ENCODE measurements at regions not wholly inside any gene's neighbourhood (a gene's known extent, or its start where the extent isn't known, plus 50 kb on each side); places are given as distances from the start of the nearest gene placed in this dataset.

GRCh38 chr2:19675856-19676460 is 225.8 kb downstream of the TTC32 start:
- DNase-seq = no peak

GRCh38 chr2:19675003-19675629 is 226.7 kb downstream of the TTC32 start:
- no peak for DNase-seq

- no peak for DNase-seq
These were observed 227.5 kb downstream of the TTC32 start for GRCh38 chr2:19674051-19675002.

GRCh38 chr2:19673213-19673791 is 228.5 kb downstream of the TTC32 start:
- no peak for DNase-seq

GRCh38 chr2:19671916-19672315 is 229.9 kb downstream of the TTC32 start:
- no peak for DNase-seq

- DNase-seq = no peak
These were observed 230.5 kb downstream of the TTC32 start for GRCh38 chr2:19671311-19671710.

GRCh38 chr2:19670303-19670702 is 231.5 kb downstream of the TTC32 start:
- no peak for DNase-seq

- no peak for DNase-seq
These were observed 232.2 kb downstream of the TTC32 start for GRCh38 chr2:19669559-19669958.

- DNase-seq = no peak
These were observed 232.7 kb downstream of the TTC32 start for GRCh38 chr2:19669126-19669525.

- DNase-seq = no peak
These were observed 234.2 kb downstream of the TTC32 start for GRCh38 chr2:19667536-19667949.

GRCh38 chr2:19667085-19667484 is 234.7 kb downstream of the TTC32 start:
- no peak for DNase-seq

- no peak for DNase-seq
These were observed 237.1 kb downstream of the TTC32 start for GRCh38 chr2:19664646-19665045.

GRCh38 chr2:19659024-19659792 is 242.6 kb downstream of the TTC32 start:
- DNase-seq = no peak

GRCh38 chr2:19656011-19656410 is 245.8 kb downstream of the TTC32 start:
- no peak for DNase-seq

- DNase-seq = no peak
These were observed 247.3 kb downstream of the TTC32 start for GRCh38 chr2:19654310-19655090.

GRCh38 chr2:19653509-19653908 is 248.3 kb downstream of the TTC32 start:
- no peak for DNase-seq

GRCh38 chr2:19652811-19653210 is 249.0 kb downstream of the TTC32 start:
- DNase-seq = no peak

- no peak for DNase-seq
These were observed 250.3 kb downstream of the TTC32 start for GRCh38 chr2:19651466-19651865.

- DNase-seq = no peak
These were observed 251.9 kb downstream of the TTC32 start for GRCh38 chr2:19649785-19650380.

GRCh38 chr2:19649142-19649541 is 252.6 kb downstream of the TTC32 start:
- DNase-seq = no peak

GRCh38 chr2:19648583-19648982 is 253.2 kb downstream of the TTC32 start:
- DNase-seq = no peak

All from activated CD4-positive, alpha-beta T cell treated with anti-CD3 and anti-CD28 coated beads, Interleukin-2, amount 50 U/mL, for 48 hours (primary cell).